ENCODE measurements at regions not wholly inside any gene's neighbourhood (a gene's known extent, or its start where the extent isn't known, plus 50 kb on each side); places are given as distances from the start of the nearest gene placed in this dataset.

DNA sequence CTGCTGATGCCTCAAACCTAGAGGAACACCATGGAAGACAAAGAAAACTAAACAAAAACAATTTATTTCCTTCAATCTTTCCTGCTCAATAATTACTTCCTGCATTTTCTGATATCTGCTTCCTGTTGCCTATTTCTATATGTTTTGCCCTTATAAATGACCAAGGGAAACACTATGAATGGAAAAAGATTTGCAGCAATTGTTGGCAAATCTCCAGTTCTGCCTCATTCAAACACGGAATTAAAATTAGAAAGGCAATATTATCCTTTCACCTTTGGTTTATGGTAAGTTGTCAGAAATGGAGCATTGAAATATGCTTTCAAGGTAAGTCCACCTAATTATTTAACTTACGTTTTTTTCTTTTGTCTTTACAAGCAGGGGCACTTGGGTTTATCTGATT is 552.2 kb upstream of the ANKRD30A start:
- TF ChIP-seq CTCF (conservative IDR thresholded peaks at IDR 0.05; ENCODE audit: low read depth, low read length), result no peak
- no peak for TF ChIP-seq EZH2 (IDR thresholded peaks at IDR 0.05; ENCODE audit: borderline replicate concordance, low read depth, low read length, poor library complexity, severe bottlenecking)

Measured in A673 (cell line).